HG03378 (cell line): ENCODE measurements at regions not wholly inside any gene's neighbourhood (a gene's known extent, or its start where the extent isn't known, plus 50 kb on each side); places are given as distances from the start of the nearest gene placed in this dataset.

Experiments used
- ATAC-seq: cut with Tn5 transposase; IDR thresholded peaks from one replicate; pipeline ENCODE4 v1.9.1; 2021; ENCODE audit warnings: mild to moderate bottlenecking, moderate library complexity; ENCODE audit not compliant: unreplicated experiment

- no peak for ATAC-seq
These were observed 342.5 kb upstream of the ACTBL2 start for GRCh38 chr5:57825031-57825686.

- no peak for ATAC-seq
These were observed 342.0 kb upstream of the ACTBL2 start for GRCh38 chr5:57824623-57825022.

- no peak for ATAC-seq
These were observed 341.4 kb upstream of the ACTBL2 start for GRCh38 chr5:57824047-57824446.

GRCh38 chr5:57822651-57823050, 340.0 kb upstream of the ACTBL2 start:
- ATAC-seq, result no peak

GRCh38 chr5:57818397-57818796, 335.8 kb upstream of the ACTBL2 start:
- ATAC-seq, result no peak

GRCh38 chr5:57817924-57818323, 335.3 kb upstream of the ACTBL2 start:
- ATAC-seq, result no peak

GRCh38 chr5:57817001-57817453, 334.4 kb upstream of the ACTBL2 start:
- no peak for ATAC-seq

- no peak for ATAC-seq
These were observed 333.5 kb upstream of the ACTBL2 start for GRCh38 chr5:57816108-57816507.

- ATAC-seq, result no peak
These were observed 323.1 kb upstream of the ACTBL2 start for GRCh38 chr5:57805732-57806131.

GRCh38 chr5:57805170-57805569, 322.6 kb upstream of the ACTBL2 start:
- ATAC-seq, result no peak

GRCh38 chr5:57804505-57804904, 321.9 kb upstream of the ACTBL2 start:
- no peak for ATAC-seq

GRCh38 chr5:57804007-57804444, 321.4 kb upstream of the ACTBL2 start:
- no peak for ATAC-seq

GRCh38 chr5:57802131-57802530, 319.5 kb upstream of the ACTBL2 start:
- ATAC-seq, result no peak

GRCh38 chr5:57795203-57795602, 312.6 kb upstream of the ACTBL2 start:
- no peak for ATAC-seq

GRCh38 chr5:57791875-57792274, 309.3 kb upstream of the ACTBL2 start:
- no peak for ATAC-seq

GRCh38 chr5:57785946-57786345, 303.3 kb upstream of the ACTBL2 start:
- no peak for ATAC-seq

GRCh38 chr5:57784121-57784520, 301.5 kb upstream of the ACTBL2 start:
- ATAC-seq, result no peak

- no peak for ATAC-seq
These were observed 301.1 kb upstream of the ACTBL2 start for GRCh38 chr5:57783693-57784092.

- ATAC-seq, result no peak
These were observed 298.3 kb upstream of the ACTBL2 start for GRCh38 chr5:57780961-57781325.

- ATAC-seq, result no peak
These were observed 297.8 kb upstream of the ACTBL2 start for GRCh38 chr5:57780306-57780960.

- ATAC-seq, result peak; percentile 57
These were observed 297.0 kb upstream of the ACTBL2 start for GRCh38 chr5:57779383-57780223.
